IMR-90 (cell line): ENCODE measurements at regions not wholly inside any gene's neighbourhood (a gene's known extent, or its start where the extent isn't known, plus 50 kb on each side); places are given as distances from the start of the nearest gene placed in this dataset.

Experiments
- CEBPB ChIP-seq: IDR thresholded peaks from 2 replicates; pipeline ENCODE4 v1.6.1; 2012; ENCODE audit warnings: low read depth, low read length, improper control_type of control experiment
- CHD1 ChIP-seq: IDR thresholded peaks from 2 replicates; pipeline ENCODE4 v1.6.1; 2012; ENCODE audit warnings: low read depth, low read length, improper control_type of control experiment
- FOS ChIP-seq: fragments of 150-350 bp; IDR thresholded peaks from 2 replicates; pipeline ENCODE4 v1.6.1; 2016; ENCODE audit warnings: low read depth, low read length
- POLR2A ChIP-seq: IDR thresholded peaks from 2 replicates; pipeline ENCODE4 v1.6.1; 2012; ENCODE audit warnings: mild to moderate bottlenecking, low read depth, low read length
- RAD21 ChIP-seq: IDR thresholded peaks from 2 replicates; pipeline ENCODE4 v1.6.1; 2012; ENCODE audit warnings: low read length, improper control_type of control experiment
- RFX5 ChIP-seq: IDR thresholded peaks from 2 replicates; pipeline ENCODE4 v1.8.0; 2012; ENCODE audit warnings: low read depth, mild to moderate bottlenecking, low read length, moderate library complexity
- TF ChIP-seq, protein P1 (sequence below): conservative IDR thresholded peaks from 2 replicates; pipeline ENCODE4 v1.5.1; 2012; ENCODE audit warnings: mild to moderate bottlenecking, low read depth, low read length, improper control_type of control experiment
- TF ChIP-seq, protein P2 (sequence below): fragments of 150-350 bp; IDR thresholded peaks from 2 replicates; pipeline ENCODE4 v1.6.1; 2016; ENCODE audit warnings: low read depth, mild to moderate bottlenecking, low read length, moderate library complexity, borderline replicate concordance

DNA sequence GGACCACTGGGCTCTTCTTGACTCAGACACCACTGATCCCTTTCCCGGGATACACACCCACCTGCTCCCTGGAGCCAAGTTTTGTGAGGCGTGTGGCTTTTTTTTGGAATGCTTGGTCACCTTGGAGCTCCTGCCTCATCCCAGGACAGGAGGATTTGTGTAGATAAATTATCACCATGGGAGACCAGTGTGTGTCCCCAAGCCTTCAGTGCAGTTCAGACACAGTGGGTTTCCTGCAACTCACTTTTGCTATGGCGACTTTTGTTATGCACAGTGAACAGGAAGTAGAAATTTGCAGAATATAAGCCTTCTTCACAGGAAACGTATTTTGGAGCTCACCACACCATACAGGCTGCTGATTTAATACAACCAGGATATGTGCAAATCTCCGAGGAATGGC lies 357.4 kb downstream of the PAX1 start:
- TF ChIP-seq, protein P1, sequence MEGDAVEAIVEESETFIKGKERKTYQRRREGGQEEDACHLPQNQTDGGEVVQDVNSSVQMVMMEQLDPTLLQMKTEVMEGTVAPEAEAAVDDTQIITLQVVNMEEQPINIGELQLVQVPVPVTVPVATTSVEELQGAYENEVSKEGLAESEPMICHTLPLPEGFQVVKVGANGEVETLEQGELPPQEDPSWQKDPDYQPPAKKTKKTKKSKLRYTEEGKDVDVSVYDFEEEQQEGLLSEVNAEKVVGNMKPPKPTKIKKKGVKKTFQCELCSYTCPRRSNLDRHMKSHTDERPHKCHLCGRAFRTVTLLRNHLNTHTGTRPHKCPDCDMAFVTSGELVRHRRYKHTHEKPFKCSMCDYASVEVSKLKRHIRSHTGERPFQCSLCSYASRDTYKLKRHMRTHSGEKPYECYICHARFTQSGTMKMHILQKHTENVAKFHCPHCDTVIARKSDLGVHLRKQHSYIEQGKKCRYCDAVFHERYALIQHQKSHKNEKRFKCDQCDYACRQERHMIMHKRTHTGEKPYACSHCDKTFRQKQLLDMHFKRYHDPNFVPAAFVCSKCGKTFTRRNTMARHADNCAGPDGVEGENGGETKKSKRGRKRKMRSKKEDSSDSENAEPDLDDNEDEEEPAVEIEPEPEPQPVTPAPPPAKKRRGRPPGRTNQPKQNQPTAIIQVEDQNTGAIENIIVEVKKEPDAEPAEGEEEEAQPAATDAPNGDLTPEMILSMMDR, result no peak
- TF ChIP-seq RAD21, result no peak
- TF ChIP-seq POLR2A, result no peak
- no peak for TF ChIP-seq FOS
- no peak for TF ChIP-seq CHD1
- no peak for TF ChIP-seq RFX5
- TF ChIP-seq, protein P2, sequence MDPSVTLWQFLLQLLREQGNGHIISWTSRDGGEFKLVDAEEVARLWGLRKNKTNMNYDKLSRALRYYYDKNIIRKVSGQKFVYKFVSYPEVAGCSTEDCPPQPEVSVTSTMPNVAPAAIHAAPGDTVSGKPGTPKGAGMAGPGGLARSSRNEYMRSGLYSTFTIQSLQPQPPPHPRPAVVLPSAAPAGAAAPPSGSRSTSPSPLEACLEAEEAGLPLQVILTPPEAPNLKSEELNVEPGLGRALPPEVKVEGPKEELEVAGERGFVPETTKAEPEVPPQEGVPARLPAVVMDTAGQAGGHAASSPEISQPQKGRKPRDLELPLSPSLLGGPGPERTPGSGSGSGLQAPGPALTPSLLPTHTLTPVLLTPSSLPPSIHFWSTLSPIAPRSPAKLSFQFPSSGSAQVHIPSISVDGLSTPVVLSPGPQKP, result no peak
- TF ChIP-seq CEBPB, result no peak
